ENCODE measurements at regions not wholly inside any gene's neighbourhood (a gene's known extent, or its start where the extent isn't known, plus 50 kb on each side); places are given as distances from the start of the nearest gene placed in this dataset.
A peak's percentile ranks its signal among the peaks of the same experiment; 100 is the strongest.

- no peak overlapping the region for H2BK15ac ChIP-seq (ENCODE audit: low read depth, poor library complexity, severe bottlenecking)
- no peak overlapping the region for H3K27ac ChIP-seq (ENCODE audit: low read length, poor library complexity, severe bottlenecking)
- H3K4me2 ChIP-seq (ENCODE audit: low read length, poor library complexity, severe bottlenecking) = no peak overlapping the region
- no peaks in the 10 kb centered on the region for H3K36me3 ChIP-seq (ENCODE audit: control insufficient read depth in 1 of 2, insufficient read depth in 2 of 2, low read depth in 1 of 2, low read length in 2 of 2)
- no peak overlapping the region for H2AFZ ChIP-seq (ENCODE audit: low read depth, low read length)
- no peak overlapping the region for H3K18ac ChIP-seq (ENCODE audit: low read depth in 1 of 2, low read length in 2 of 2)
- H2BK5ac ChIP-seq (ENCODE audit: low read depth, low read length, poor library complexity, severe bottlenecking) = no peak overlapping the region
- no peak overlapping the region for H3K14ac ChIP-seq (ENCODE audit: low read length in 2 of 2)
- no peaks in the 10 kb centered on the region for H3K9me3 ChIP-seq (ENCODE audit: control insufficient read depth, low read length)
- H4K91ac ChIP-seq (ENCODE audit: low read length) = no peak overlapping the region
- H3K27me3 ChIP-seq (ENCODE audit: control insufficient read depth in 1 of 2, insufficient read depth in 1 of 2, low read length in 2 of 2) = no peaks in the 10 kb centered on the region
- no peak overlapping the region for H2BK120ac ChIP-seq (ENCODE audit: low read depth, low read length)
- WGBS = 58% methylated on average over 1 of the region's 1 CpG
- DNase-seq = peak; percentile 7
- no peaks in the 10 kb centered on the region for H3K79me1 ChIP-seq (replicated peaks; ENCODE audit: low read length, poor library complexity, severe bottlenecking)
- H4K8ac ChIP-seq (ENCODE audit: low read length) = no peak overlapping the region
- no peak overlapping the region for H3K23ac ChIP-seq (ENCODE audit: low read length in 2 of 2)
- H2BK12ac ChIP-seq (ENCODE audit: low read length in 2 of 2) = peak overlapping the region; percentile 44 to 86
- peak overlapping the region; percentile 18 to 20 for H3K4ac ChIP-seq (ENCODE audit: low read depth in 1 of 2, low read length in 2 of 2)
- no peak overlapping the region for H3K9ac ChIP-seq (ENCODE audit: low read length)
- H3K4me3 ChIP-seq (ENCODE audit: insufficient read depth in 1 of 2, low read depth in 1 of 2, low read length in 2 of 2) = no peak overlapping the region
- H2AK5ac ChIP-seq (ENCODE audit: low read length, severe bottlenecking) = no peak overlapping the region
- peaks cover 3% of the 10 kb centered on the region for H3K4me1 ChIP-seq (ENCODE audit: control insufficient read depth, insufficient read depth, low read depth, low read length)
These were observed 72.0 kb upstream of the CTAGE1 start for GRCh38 chr18:22489704-22490103.

GRCh38 chr18:22490429-22490846 is 72.7 kb upstream of the CTAGE1 start:
- H3K9me3 ChIP-seq (ENCODE audit: control insufficient read depth, low read length) = no peaks in the 10 kb centered on the region
- no peak overlapping the region for H4K91ac ChIP-seq (ENCODE audit: low read length)
- no peak overlapping the region for H3K9ac ChIP-seq (ENCODE audit: low read length)
- H3K27ac ChIP-seq (ENCODE audit: low read length, poor library complexity, severe bottlenecking) = no peak overlapping the region
- no peak overlapping the region for H2BK120ac ChIP-seq (ENCODE audit: low read depth, low read length)
- H2BK12ac ChIP-seq (ENCODE audit: low read length in 2 of 2) = no peak overlapping the region
- DNase-seq = no peak
- H3K36me3 ChIP-seq (ENCODE audit: control insufficient read depth in 1 of 2, insufficient read depth in 2 of 2, low read depth in 1 of 2, low read length in 2 of 2) = no peaks in the 10 kb centered on the region
- H3K23ac ChIP-seq (ENCODE audit: low read length in 2 of 2) = no peak overlapping the region
- no peaks in the 10 kb centered on the region for H3K79me1 ChIP-seq (replicated peaks; ENCODE audit: low read length, poor library complexity, severe bottlenecking)
- H2AK5ac ChIP-seq (ENCODE audit: low read length, severe bottlenecking) = no peak overlapping the region
- no peaks in the 10 kb centered on the region for H3K27me3 ChIP-seq (ENCODE audit: control insufficient read depth in 1 of 2, insufficient read depth in 1 of 2, low read length in 2 of 2)
- no peak overlapping the region for H2BK15ac ChIP-seq (ENCODE audit: low read depth, poor library complexity, severe bottlenecking)
- H3K14ac ChIP-seq (ENCODE audit: low read length in 2 of 2) = no peak overlapping the region
- 82% methylated on average over 4 of the region's 4 CpGs for WGBS
- H4K8ac ChIP-seq (ENCODE audit: low read length) = no peak overlapping the region
- no peak overlapping the region for H3K4ac ChIP-seq (ENCODE audit: low read depth in 1 of 2, low read length in 2 of 2)
- H3K4me2 ChIP-seq (ENCODE audit: low read length, poor library complexity, severe bottlenecking) = no peak overlapping the region
- H3K4me1 ChIP-seq (ENCODE audit: control insufficient read depth, insufficient read depth, low read depth, low read length) = peaks cover 3% of the 10 kb centered on the region
- no peak overlapping the region for H3K4me3 ChIP-seq (ENCODE audit: insufficient read depth in 1 of 2, low read depth in 1 of 2, low read length in 2 of 2)
- H2AFZ ChIP-seq (ENCODE audit: low read depth, low read length) = no peak overlapping the region
- H3K18ac ChIP-seq (ENCODE audit: low read depth in 1 of 2, low read length in 2 of 2) = no peak overlapping the region
- H2BK5ac ChIP-seq (ENCODE audit: low read depth, low read length, poor library complexity, severe bottlenecking) = no peak overlapping the region

GRCh38 chr18:22493255-22493654 is 75.5 kb upstream of the CTAGE1 start:
- no peak overlapping the region for H2AK5ac ChIP-seq (ENCODE audit: low read length, severe bottlenecking)
- no peak for DNase-seq
- H3K27ac ChIP-seq (ENCODE audit: low read length, poor library complexity, severe bottlenecking) = no peak overlapping the region
- H4K8ac ChIP-seq (ENCODE audit: low read length) = no peak overlapping the region
- peaks cover 3% of the 10 kb centered on the region for H3K4me1 ChIP-seq (ENCODE audit: control insufficient read depth, insufficient read depth, low read depth, low read length)
- no peak overlapping the region for H2BK5ac ChIP-seq (ENCODE audit: low read depth, low read length, poor library complexity, severe bottlenecking)
- H3K23ac ChIP-seq (ENCODE audit: low read length in 2 of 2) = no peak overlapping the region
- H2AFZ ChIP-seq (ENCODE audit: low read depth, low read length) = no peak overlapping the region
- peak overlapping the region in 1 of 2 experiments; percentile 90 for H3K4ac ChIP-seq (ENCODE audit: low read depth in 1 of 2, low read length in 2 of 2)
- no peak overlapping the region for H3K4me2 ChIP-seq (ENCODE audit: low read length, poor library complexity, severe bottlenecking)
- no peak overlapping the region for H3K4me3 ChIP-seq (ENCODE audit: insufficient read depth in 1 of 2, low read depth in 1 of 2, low read length in 2 of 2)
- no peak overlapping the region for H2BK120ac ChIP-seq (ENCODE audit: low read depth, low read length)
- H2BK12ac ChIP-seq (ENCODE audit: low read length in 2 of 2) = no peak overlapping the region
- no peaks in the 10 kb centered on the region for H3K9me3 ChIP-seq (ENCODE audit: control insufficient read depth, low read length)
- H3K18ac ChIP-seq (ENCODE audit: low read depth in 1 of 2, low read length in 2 of 2) = no peak overlapping the region
- no peaks in the 10 kb centered on the region for H3K79me1 ChIP-seq (replicated peaks; ENCODE audit: low read length, poor library complexity, severe bottlenecking)
- no peak overlapping the region for H4K91ac ChIP-seq (ENCODE audit: low read length)
- no peaks in the 10 kb centered on the region for H3K36me3 ChIP-seq (ENCODE audit: control insufficient read depth in 1 of 2, insufficient read depth in 2 of 2, low read depth in 1 of 2, low read length in 2 of 2)
- no peak overlapping the region for H3K14ac ChIP-seq (ENCODE audit: low read length in 2 of 2)
- H3K27me3 ChIP-seq (ENCODE audit: control insufficient read depth in 1 of 2, insufficient read depth in 1 of 2, low read length in 2 of 2) = no peaks in the 10 kb centered on the region
- H2BK15ac ChIP-seq (ENCODE audit: low read depth, poor library complexity, severe bottlenecking) = no peak overlapping the region
- no peak overlapping the region for H3K9ac ChIP-seq (ENCODE audit: low read length)

GRCh38 chr18:22493940-22494339 is 76.2 kb upstream of the CTAGE1 start:
- peak overlapping the region; percentile 5 to 90 for H3K4ac ChIP-seq (ENCODE audit: low read depth in 1 of 2, low read length in 2 of 2)
- H3K4me1 ChIP-seq (ENCODE audit: control insufficient read depth, insufficient read depth, low read depth, low read length) = peaks cover 3% of the 10 kb centered on the region
- no peak overlapping the region for H2BK5ac ChIP-seq (ENCODE audit: low read depth, low read length, poor library complexity, severe bottlenecking)
- 42% methylated on average over 4 of the region's 4 CpGs for WGBS
- peak overlapping the region; percentile 88 for H4K8ac ChIP-seq (ENCODE audit: low read length)
- H3K14ac ChIP-seq (ENCODE audit: low read length in 2 of 2) = no peak overlapping the region
- H2BK15ac ChIP-seq (ENCODE audit: low read depth, poor library complexity, severe bottlenecking) = peak overlapping the region; percentile 63
- no peak for DNase-seq
- H4K91ac ChIP-seq (ENCODE audit: low read length) = peak overlapping the region; percentile 74
- no peak overlapping the region for H2AFZ ChIP-seq (ENCODE audit: low read depth, low read length)
- no peaks in the 10 kb centered on the region for H3K79me1 ChIP-seq (replicated peaks; ENCODE audit: low read length, poor library complexity, severe bottlenecking)
- H3K27ac ChIP-seq (ENCODE audit: low read length, poor library complexity, severe bottlenecking) = no peak overlapping the region
- H2BK120ac ChIP-seq (ENCODE audit: low read depth, low read length) = peak overlapping the region; percentile 44
- H3K4me3 ChIP-seq (ENCODE audit: insufficient read depth in 1 of 2, low read depth in 1 of 2, low read length in 2 of 2) = no peak overlapping the region
- no peak overlapping the region for H2AK5ac ChIP-seq (ENCODE audit: low read length, severe bottlenecking)
- H3K27me3 ChIP-seq (ENCODE audit: control insufficient read depth in 1 of 2, insufficient read depth in 1 of 2, low read length in 2 of 2) = no peaks in the 10 kb centered on the region
- no peak overlapping the region for H3K4me2 ChIP-seq (ENCODE audit: low read length, poor library complexity, severe bottlenecking)
- H3K18ac ChIP-seq (ENCODE audit: low read depth in 1 of 2, low read length in 2 of 2) = peak overlapping the region; percentile 8 to 41
- no peaks in the 10 kb centered on the region for H3K9me3 ChIP-seq (ENCODE audit: control insufficient read depth, low read length)
- no peak overlapping the region for H3K9ac ChIP-seq (ENCODE audit: low read length)
- no peak overlapping the region for H3K23ac ChIP-seq (ENCODE audit: low read length in 2 of 2)
- H2BK12ac ChIP-seq (ENCODE audit: low read length in 2 of 2) = peak overlapping the region; percentile 2 to 57
- no peaks in the 10 kb centered on the region for H3K36me3 ChIP-seq (ENCODE audit: control insufficient read depth in 1 of 2, insufficient read depth in 2 of 2, low read depth in 1 of 2, low read length in 2 of 2)

Measured in mesenchymal stem cell (in vitro differentiated cells and primary cell).